GM12874 (cell line): ENCODE measurements at regions not wholly inside any gene's neighbourhood (a gene's known extent, or its start where the extent isn't known, plus 50 kb on each side); places are given as distances from the start of the nearest gene placed in this dataset.

Source experiments
- TF ChIP-seq, protein P1 (sequence below): IDR thresholded peaks from 2 replicates; pipeline ENCODE4 v1.5.1; 2011; ENCODE audit warnings: low read depth, mild to moderate bottlenecking, control low read depth, low read length, moderate library complexity; ENCODE audit not compliant: insufficient read depth

- TF ChIP-seq, protein P1, sequence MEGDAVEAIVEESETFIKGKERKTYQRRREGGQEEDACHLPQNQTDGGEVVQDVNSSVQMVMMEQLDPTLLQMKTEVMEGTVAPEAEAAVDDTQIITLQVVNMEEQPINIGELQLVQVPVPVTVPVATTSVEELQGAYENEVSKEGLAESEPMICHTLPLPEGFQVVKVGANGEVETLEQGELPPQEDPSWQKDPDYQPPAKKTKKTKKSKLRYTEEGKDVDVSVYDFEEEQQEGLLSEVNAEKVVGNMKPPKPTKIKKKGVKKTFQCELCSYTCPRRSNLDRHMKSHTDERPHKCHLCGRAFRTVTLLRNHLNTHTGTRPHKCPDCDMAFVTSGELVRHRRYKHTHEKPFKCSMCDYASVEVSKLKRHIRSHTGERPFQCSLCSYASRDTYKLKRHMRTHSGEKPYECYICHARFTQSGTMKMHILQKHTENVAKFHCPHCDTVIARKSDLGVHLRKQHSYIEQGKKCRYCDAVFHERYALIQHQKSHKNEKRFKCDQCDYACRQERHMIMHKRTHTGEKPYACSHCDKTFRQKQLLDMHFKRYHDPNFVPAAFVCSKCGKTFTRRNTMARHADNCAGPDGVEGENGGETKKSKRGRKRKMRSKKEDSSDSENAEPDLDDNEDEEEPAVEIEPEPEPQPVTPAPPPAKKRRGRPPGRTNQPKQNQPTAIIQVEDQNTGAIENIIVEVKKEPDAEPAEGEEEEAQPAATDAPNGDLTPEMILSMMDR, result no peak
Observed at GRCh38 chr11:115887727-115888126, 383.5 kb upstream of the CADM1 start.

- TF ChIP-seq, protein P1, result no peak
Observed at GRCh38 chr11:115887316-115887715, 383.1 kb upstream of the CADM1 start.

DNA sequence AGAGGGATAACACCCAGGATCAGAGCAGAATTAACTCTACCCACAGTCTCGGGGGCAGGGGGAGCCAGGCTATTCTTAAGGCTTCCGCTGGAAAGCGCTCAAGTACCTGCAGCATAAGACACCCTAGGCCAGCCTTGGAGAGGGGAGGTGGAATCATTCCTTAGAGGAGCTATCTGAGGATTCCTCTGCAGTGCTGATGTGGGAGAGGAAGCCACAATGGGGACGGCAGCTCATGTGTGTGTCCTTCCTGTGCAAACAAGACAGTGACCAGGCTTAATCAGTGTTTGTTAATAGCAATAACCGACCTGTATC lies 382.2 kb upstream of the CADM1 start:
- TF ChIP-seq, protein P1, result no peak

GRCh38 chr11:115885535-115886421 lies 381.6 kb upstream of the CADM1 start:
- TF ChIP-seq, protein P1, result no peak

- TF ChIP-seq, protein P1, result no peak
Observed at GRCh38 chr11:115884800-115885534, 380.8 kb upstream of the CADM1 start.

DNA sequence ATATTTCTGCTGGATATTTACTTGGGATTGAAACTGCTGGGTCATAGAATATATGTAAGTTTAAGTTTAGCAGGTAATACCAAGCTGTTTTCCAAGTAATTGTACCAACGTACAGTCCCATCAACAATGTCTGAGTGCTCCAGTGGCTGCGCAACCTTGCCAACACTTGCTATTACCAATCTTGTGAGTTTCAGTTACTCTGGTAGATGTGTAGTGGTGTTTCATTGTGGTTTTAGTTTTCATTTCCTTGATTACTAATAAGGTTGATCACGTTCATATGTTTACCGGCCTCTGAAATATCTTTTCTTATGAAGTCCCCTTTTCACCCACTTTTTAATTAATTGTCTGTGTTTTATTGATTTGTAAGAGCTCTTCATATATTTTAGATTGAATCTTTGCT lies 370.6 kb upstream of the CADM1 start:
- TF ChIP-seq, protein P1, result no peak

DNA sequence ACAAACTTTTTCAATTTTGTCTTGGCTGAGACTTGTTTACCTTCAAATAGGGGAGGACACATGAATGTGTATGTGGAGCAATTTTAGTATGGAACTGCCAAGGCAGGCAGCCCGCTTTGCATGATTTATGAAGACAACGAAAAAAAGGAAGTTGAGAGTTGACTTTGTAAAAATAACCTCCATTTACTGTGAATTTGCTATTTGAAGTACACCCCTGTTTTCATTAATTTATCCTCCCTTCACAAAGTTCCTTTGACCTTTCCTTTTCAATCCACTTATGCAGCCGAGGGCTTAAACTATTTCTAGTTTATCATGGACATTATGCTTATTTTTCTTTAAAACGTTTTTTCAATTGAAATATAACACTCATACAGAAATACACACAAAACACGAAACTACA lies 369.6 kb upstream of the CADM1 start:
- TF ChIP-seq, protein P1, result no peak
